ENCODE measurements at regions not wholly inside any gene's neighbourhood (a gene's known extent, or its start where the extent isn't known, plus 50 kb on each side); places are given as distances from the start of the nearest gene placed in this dataset.

DNA sequence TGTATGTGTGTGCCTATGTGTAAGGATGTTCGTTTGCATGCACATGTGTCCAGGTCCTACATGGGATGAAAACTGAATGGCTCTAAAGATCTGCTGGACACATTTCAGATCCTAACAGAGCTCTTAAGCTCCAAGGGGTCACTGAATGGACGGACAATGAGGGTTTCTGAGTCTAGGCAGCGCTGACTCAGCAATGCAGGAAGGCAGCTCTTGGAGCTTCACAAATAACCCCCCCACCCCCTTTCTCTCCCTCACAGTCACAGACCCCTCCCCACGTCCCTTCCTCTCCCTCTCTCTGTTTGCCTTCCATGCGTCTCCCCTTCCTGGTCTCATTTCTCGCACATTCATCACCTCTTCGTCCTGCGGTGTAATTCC lies 369.8 kb downstream of the PREX1 start:
- peaks cover 59% of the 10 kb centered on the region for H3K4me1 Mint-ChIP-seq
- peaks cover 65% of the 10 kb centered on the region for H3K27me3 Mint-ChIP-seq (ENCODE audit: insufficient read depth, low read depth)

DNA sequence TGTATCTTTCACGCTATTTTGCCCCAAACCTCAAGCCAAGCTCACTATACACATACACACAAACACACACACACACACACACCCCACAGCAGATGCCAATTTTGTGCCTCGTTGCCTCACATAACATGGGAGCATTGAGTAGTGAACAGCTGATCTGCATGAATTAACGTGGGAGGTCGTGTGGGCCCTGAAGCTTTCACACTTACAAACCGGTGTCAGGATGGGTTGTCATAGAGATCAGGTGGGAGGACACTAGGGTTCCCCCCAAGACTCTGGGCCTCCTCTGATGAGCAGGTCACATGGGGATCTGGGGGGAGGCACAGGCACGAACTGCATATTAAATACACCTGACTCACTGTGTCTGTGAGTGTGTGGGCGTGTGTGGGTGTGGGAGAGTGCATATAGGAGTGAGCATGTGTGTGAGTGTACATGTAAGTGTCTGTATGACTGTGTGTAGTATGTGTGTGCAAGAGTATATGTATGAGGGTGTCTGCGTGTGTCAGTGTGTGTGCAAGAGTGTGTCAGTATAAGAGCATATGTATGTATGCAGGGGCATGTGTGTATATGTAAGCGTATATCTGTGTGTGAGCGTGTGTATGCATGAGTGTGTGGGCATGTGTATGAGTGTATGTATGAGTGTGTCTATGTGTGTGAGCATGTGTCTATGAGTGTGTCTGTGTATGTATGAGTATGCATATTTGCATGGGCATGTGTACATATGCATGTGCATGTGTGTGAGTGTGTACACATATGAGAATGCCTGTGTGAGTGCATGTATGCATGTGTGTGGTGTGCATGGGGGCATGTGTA lies 370.4 kb downstream of the PREX1 start:
- TF ChIP-seq EZH2 (IDR thresholded peaks at IDR 0.05) (no peak), EZH2phosphoT487 (IDR thresholded peaks at IDR 0.05) (no peak)
- TF ChIP-seq, protein P1, sequence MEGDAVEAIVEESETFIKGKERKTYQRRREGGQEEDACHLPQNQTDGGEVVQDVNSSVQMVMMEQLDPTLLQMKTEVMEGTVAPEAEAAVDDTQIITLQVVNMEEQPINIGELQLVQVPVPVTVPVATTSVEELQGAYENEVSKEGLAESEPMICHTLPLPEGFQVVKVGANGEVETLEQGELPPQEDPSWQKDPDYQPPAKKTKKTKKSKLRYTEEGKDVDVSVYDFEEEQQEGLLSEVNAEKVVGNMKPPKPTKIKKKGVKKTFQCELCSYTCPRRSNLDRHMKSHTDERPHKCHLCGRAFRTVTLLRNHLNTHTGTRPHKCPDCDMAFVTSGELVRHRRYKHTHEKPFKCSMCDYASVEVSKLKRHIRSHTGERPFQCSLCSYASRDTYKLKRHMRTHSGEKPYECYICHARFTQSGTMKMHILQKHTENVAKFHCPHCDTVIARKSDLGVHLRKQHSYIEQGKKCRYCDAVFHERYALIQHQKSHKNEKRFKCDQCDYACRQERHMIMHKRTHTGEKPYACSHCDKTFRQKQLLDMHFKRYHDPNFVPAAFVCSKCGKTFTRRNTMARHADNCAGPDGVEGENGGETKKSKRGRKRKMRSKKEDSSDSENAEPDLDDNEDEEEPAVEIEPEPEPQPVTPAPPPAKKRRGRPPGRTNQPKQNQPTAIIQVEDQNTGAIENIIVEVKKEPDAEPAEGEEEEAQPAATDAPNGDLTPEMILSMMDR (IDR thresholded peaks at IDR 0.05), result no peak
- H3K27ac Mint-ChIP-seq, result peak overlapping the region; percentile 51
- no peaks in the 10 kb centered on the region for H3K36me3 ChIP-seq
- no peak overlapping the region for H3K9ac ChIP-seq
- peak overlapping the region; percentile 34 for H3K4me3 Mint-ChIP-seq
- H3K4me1 ChIP-seq, result peaks cover 49% of the 10 kb centered on the region
- no peaks in the 10 kb centered on the region for H4K20me1 ChIP-seq (ENCODE audit: low read depth)
- H3K79me2 ChIP-seq (ENCODE audit: low read depth), result no peaks in the 10 kb centered on the region
- peak overlapping the region; percentile 68 for H3K4me2 ChIP-seq
- H3K4me3 ChIP-seq, result no peak overlapping the region
- H3K4me1 Mint-ChIP-seq, result peaks cover 59% of the 10 kb centered on the region
- peaks cover 65% of the 10 kb centered on the region for H3K27me3 Mint-ChIP-seq (ENCODE audit: insufficient read depth, low read depth)
- H3K9me3 ChIP-seq (ENCODE audit: low read depth), result no peaks in the 10 kb centered on the region
- no peak overlapping the region for H3K27ac ChIP-seq
- H3F3A ChIP-seq (ENCODE audit: low read depth), result peaks cover 23% of the 10 kb centered on the region
- DNase-seq (ENCODE audit: low spot score), result no peak
- peaks cover 7% of the 10 kb centered on the region for H3K9me3 Mint-ChIP-seq
- no peaks in the 10 kb centered on the region for H3K36me3 Mint-ChIP-seq
- no peaks in the 10 kb centered on the region for H3K27me3 ChIP-seq
- no peak overlapping the region for H2AFZ ChIP-seq (replicated peaks)

More for the DNA sequence above, 369.8 kb downstream of the PREX1 start:
- Histone ChIP-seq H3K4me1 (peaks cover 49% of the 10 kb centered on the region), H3K9ac (no peak overlapping the region), H3K27ac (no peak overlapping the region), H3K79me2 (ENCODE audit: low read depth) (no peaks in the 10 kb centered on the region), H3K4me3 (no peak overlapping the region), H3F3A (ENCODE audit: low read depth) (peaks cover 23% of the 10 kb centered on the region), H4K20me1 (ENCODE audit: low read depth) (no peaks in the 10 kb centered on the region), H3K36me3 (no peaks in the 10 kb centered on the region), H3K4me2 (peak overlapping the region; percentile 22), H3K27me3 (no peaks in the 10 kb centered on the region), H2AFZ (replicated peaks) (no peak overlapping the region), H3K9me3 (ENCODE audit: low read depth) (no peaks in the 10 kb centered on the region)
- peak; percentile 25 for DNase-seq (ENCODE audit: low spot score)
- Mint-ChIP-seq H3K36me3 (no peaks in the 10 kb centered on the region), H3K9me3 (peaks cover 5% of the 10 kb centered on the region), H3K4me3 (peak overlapping the region; percentile 34), H3K27ac (no peak overlapping the region)
- TF ChIP-seq EZH2phosphoT487 (IDR thresholded peaks at IDR 0.05) (no peak), EZH2 (IDR thresholded peaks at IDR 0.05) (no peak)
- TF ChIP-seq, protein P1 (IDR thresholded peaks at IDR 0.05), result no peak

DNA sequence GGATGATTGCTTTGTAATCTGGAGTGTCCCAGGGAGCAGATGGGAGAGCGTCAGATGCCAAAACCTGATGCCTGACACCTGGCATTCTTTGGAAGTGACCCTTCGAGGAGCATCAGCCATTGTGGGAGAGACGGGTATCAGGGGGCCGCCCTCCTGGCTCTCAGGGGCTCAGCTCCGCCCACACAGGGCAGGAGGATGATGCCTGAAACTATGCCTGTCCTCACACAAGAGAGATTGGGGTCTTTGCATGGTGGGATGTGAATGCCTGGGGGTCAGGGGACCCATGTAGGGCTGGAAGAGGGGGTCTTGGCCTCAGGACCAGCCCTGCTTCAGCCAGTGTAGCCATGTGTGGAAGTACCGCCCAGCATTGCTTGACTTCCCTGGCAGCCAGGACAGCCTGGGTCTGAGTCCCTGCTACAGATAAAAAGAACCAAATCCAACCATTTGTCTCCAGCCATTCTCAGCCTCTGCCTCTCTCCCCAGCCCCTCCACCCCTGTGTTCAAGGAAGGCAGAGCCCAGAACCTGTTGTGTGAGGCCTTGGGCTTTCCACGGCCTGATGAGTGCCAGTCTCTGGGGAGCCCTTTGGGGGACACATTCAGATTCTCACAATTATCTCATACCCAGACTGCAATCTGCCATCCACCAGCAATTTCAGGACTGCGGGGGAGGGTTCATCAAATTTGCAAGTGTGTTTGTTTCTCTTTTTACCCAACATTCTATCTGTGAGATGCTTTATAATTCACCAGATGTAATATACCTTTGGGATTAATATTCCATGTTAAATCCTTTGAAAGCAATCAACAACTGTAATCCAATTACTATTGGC lies 371.2 kb downstream of the PREX1 start:
- Histone ChIP-seq H3F3A (ENCODE audit: low read depth) (peaks cover 23% of the 10 kb centered on the region), H3K27ac (peak overlapping the region; percentile 30), H3K4me2 (peak overlapping the region; percentile 68), H4K20me1 (ENCODE audit: low read depth) (no peaks in the 10 kb centered on the region), H2AFZ (replicated peaks) (no peak overlapping the region), H3K79me2 (ENCODE audit: low read depth) (no peaks in the 10 kb centered on the region), H3K9me3 (ENCODE audit: low read depth) (no peaks in the 10 kb centered on the region), H3K4me3 (no peak overlapping the region), H3K27me3 (no peaks in the 10 kb centered on the region), H3K4me1 (peaks cover 49% of the 10 kb centered on the region), H3K36me3 (no peaks in the 10 kb centered on the region), H3K9ac (no peak overlapping the region)
- H3K4me1 Mint-ChIP-seq, result peaks cover 57% of the 10 kb centered on the region
- no peak for TF ChIP-seq EZH2 (IDR thresholded peaks at IDR 0.05)
- TF ChIP-seq, protein P1 (IDR thresholded peaks at IDR 0.05), result no peak
- no peak for TF ChIP-seq EZH2phosphoT487 (IDR thresholded peaks at IDR 0.05)
- H3K27ac Mint-ChIP-seq, result peak overlapping the region; percentile 51
- no peak for DNase-seq (ENCODE audit: low spot score)
- no peaks in the 10 kb centered on the region for H3K36me3 Mint-ChIP-seq
- peaks cover 69% of the 10 kb centered on the region for H3K27me3 Mint-ChIP-seq (ENCODE audit: insufficient read depth, low read depth)
- H3K9me3 Mint-ChIP-seq, result peaks cover 14% of the 10 kb centered on the region
- peak overlapping the region; percentile 1 for H3K4me3 Mint-ChIP-seq
